HepG2 (cell line): ENCODE measurements at regions not wholly inside any gene's neighbourhood (a gene's known extent, or its start where the extent isn't known, plus 50 kb on each side); places are given as distances from the start of the nearest gene placed in this dataset.

Experiments used
- PAF1 ChIP-seq: IDR thresholded peaks from 2 replicates; pipeline ENCODE4 v1.6.1; 2016; ENCODE audit warnings: missing genetic modification reagents, missing compliant biosample characterization
- ZNF724P ChIP-seq: sonication (generic); formaldehyde crosslinking; IDR thresholded peaks from 2 replicates; pipeline ENCODE4 v1.8.0; 2022; ENCODE audit warnings: missing genetic modification reagents, borderline replicate concordance
- TF ChIP-seq, protein P1 (sequence below): sonication (generic); formaldehyde crosslinking; IDR thresholded peaks from 2 replicates; pipeline ENCODE4 v1.5.1; 2020; ENCODE audit warnings: missing genetic modification reagents, mild to moderate bottlenecking, borderline replicate concordance
- TF ChIP-seq, protein P2 (sequence below): sonication (generic); IDR thresholded peaks from 2 replicates; pipeline ENCODE4 v1.6.1; 2016; ENCODE audit warnings: low read depth, borderline replicate concordance
- TF ChIP-seq, protein P3 (sequence below): sonication (generic); formaldehyde crosslinking; IDR thresholded peaks from 2 replicates; pipeline ENCODE4 v1.5.1; 2020; ENCODE audit warnings: mild to moderate bottlenecking, moderate library complexity, missing genetic modification reagents
- TF ChIP-seq, protein P4 (sequence below): sonication (generic); formaldehyde crosslinking; IDR thresholded peaks from 2 replicates; pipeline ENCODE4 v1.4.0; 2020; ENCODE audit warnings: missing genetic modification reagents, borderline replicate concordance

DNA sequence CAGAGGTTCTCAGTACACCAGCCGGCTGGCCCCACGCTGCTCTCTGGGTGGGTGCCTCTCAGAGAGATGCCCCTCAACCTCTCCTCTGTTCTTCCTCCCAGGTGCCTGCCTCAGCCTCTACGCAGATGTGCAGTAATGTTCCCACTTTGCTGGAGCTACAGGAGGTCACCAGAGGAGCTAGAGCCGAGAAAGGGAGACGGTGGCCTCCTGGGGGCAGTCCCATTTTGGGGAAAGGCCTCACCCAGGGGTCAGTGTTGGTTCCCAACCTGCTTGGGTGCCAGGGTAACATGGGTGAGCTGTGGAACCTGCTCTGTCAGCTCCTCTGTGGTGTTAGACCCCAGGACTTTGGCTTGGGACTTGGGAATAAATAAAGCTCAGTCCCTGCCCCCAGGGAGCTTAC, 145.3 kb upstream of the MLN start (continued):
- TF ChIP-seq, protein P1, sequence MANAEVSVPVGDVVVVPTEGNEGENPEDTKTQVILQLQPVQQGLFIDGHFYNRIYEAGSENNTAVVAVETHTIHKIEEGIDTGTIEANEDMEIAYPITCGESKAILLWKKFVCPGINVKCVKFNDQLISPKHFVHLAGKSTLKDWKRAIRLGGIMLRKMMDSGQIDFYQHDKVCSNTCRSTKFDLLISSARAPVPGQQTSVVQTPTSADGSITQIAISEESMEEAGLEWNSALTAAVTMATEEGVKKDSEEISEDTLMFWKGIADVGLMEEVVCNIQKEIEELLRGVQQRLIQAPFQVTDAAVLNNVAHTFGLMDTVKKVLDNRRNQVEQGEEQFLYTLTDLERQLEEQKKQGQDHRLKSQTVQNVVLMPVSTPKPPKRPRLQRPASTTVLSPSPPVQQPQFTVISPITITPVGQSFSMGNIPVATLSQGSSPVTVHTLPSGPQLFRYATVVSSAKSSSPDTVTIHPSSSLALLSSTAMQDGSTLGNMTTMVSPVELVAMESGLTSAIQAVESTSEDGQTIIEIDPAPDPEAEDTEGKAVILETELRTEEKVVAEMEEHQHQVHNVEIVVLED (CRISPR knock-in tag), result no peak
- TF ChIP-seq, protein P2, sequence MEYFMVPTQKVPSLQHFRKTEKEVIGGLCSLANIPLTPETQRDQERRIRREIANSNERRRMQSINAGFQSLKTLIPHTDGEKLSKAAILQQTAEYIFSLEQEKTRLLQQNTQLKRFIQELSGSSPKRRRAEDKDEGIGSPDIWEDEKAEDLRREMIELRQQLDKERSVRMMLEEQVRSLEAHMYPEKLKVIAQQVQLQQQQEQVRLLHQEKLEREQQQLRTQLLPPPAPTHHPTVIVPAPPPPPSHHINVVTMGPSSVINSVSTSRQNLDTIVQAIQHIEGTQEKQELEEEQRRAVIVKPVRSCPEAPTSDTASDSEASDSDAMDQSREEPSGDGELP, result no peak
- no peak for TF ChIP-seq ZNF724P
- TF ChIP-seq, protein P3, sequence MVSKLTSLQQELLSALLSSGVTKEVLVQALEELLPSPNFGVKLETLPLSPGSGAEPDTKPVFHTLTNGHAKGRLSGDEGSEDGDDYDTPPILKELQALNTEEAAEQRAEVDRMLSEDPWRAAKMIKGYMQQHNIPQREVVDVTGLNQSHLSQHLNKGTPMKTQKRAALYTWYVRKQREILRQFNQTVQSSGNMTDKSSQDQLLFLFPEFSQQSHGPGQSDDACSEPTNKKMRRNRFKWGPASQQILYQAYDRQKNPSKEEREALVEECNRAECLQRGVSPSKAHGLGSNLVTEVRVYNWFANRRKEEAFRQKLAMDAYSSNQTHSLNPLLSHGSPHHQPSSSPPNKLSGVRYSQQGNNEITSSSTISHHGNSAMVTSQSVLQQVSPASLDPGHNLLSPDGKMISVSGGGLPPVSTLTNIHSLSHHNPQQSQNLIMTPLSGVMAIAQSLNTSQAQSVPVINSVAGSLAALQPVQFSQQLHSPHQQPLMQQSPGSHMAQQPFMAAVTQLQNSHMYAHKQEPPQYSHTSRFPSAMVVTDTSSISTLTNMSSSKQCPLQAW (CRISPR knock-in tag), result no peak
- TF ChIP-seq PAF1 (CRISPR knock-in tag), result no peak
- TF ChIP-seq, protein P4, sequence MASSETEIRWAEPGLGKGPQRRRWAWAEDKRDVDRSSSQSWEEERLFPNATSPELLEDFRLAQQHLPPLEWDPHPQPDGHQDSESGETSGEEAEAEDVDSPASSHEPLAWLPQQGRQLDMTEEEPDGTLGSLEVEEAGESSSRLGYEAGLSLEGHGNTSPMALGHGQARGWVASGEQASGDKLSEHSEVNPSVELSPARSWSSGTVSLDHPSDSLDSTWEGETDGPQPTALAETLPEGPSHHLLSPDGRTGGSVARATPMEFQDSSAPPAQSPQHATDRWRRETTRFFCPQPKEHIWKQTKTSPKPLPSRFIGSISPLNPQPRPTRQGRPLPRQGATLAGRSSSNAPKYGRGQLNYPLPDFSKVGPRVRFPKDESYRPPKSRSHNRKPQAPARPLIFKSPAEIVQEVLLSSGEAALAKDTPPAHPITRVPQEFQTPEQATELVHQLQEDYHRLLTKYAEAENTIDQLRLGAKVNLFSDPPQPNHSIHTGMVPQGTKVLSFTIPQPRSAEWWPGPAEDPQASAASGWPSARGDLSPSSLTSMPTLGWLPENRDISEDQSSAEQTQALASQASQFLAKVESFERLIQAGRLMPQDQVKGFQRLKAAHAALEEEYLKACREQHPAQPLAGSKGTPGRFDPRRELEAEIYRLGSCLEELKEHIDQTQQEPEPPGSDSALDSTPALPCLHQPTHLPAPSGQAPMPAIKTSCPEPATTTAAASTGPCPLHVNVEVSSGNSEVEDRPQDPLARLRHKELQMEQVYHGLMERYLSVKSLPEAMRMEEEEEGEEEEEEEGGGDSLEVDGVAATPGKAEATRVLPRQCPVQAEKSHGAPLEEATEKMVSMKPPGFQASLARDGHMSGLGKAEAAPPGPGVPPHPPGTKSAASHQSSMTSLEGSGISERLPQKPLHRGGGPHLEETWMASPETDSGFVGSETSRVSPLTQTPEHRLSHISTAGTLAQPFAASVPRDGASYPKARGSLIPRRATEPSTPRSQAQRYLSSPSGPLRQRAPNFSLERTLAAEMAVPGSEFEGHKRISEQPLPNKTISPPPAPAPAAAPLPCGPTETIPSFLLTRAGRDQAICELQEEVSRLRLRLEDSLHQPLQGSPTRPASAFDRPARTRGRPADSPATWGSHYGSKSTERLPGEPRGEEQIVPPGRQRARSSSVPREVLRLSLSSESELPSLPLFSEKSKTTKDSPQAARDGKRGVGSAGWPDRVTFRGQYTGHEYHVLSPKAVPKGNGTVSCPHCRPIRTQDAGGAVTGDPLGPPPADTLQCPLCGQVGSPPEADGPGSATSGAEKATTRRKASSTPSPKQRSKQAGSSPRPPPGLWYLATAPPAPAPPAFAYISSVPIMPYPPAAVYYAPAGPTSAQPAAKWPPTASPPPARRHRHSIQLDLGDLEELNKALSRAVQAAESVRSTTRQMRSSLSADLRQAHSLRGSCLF (CRISPR knock-in tag), result no peak
